ENCODE measurements at regions not wholly inside any gene's neighbourhood (a gene's known extent, or its start where the extent isn't known, plus 50 kb on each side); places are given as distances from the start of the nearest gene placed in this dataset.

- TF ChIP-seq, protein P1, sequence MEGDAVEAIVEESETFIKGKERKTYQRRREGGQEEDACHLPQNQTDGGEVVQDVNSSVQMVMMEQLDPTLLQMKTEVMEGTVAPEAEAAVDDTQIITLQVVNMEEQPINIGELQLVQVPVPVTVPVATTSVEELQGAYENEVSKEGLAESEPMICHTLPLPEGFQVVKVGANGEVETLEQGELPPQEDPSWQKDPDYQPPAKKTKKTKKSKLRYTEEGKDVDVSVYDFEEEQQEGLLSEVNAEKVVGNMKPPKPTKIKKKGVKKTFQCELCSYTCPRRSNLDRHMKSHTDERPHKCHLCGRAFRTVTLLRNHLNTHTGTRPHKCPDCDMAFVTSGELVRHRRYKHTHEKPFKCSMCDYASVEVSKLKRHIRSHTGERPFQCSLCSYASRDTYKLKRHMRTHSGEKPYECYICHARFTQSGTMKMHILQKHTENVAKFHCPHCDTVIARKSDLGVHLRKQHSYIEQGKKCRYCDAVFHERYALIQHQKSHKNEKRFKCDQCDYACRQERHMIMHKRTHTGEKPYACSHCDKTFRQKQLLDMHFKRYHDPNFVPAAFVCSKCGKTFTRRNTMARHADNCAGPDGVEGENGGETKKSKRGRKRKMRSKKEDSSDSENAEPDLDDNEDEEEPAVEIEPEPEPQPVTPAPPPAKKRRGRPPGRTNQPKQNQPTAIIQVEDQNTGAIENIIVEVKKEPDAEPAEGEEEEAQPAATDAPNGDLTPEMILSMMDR (IDR thresholded peaks at IDR 0.05), result no peak
- TF ChIP-seq EZH2phosphoT487 (IDR thresholded peaks at IDR 0.05) (no peak), EZH2 (IDR thresholded peaks at IDR 0.05) (no peak)
Measured at GRCh38 chr7:54908760-54909438, 109.9 kb upstream of the EGFR start.

Measured in neural progenitor cell (in vitro differentiated cells).